Fibroblast of skin of abdomen (primary cell): ENCODE measurements at regions not wholly inside any gene's neighbourhood (a gene's known extent, or its start where the extent isn't known, plus 50 kb on each side); places are given as distances from the start of the nearest gene placed in this dataset.
"Not testable (repeated sequence)": the region's sequence is repeated elsewhere in the genome, so short reads cannot be mapped to it uniquely, and the experiment has no call there.

ENCODE experiments used
- DNase-seq: peaks from one replicate; pipeline ENCODE4 v3.0.0-alpha.2; 2013

GRCh38 chr7:138221388-138221787 lies 145.1 kb downstream of the AKR1D1 start:
- not testable (repeated sequence) for DNase-seq

GRCh38 chr7:138223402-138223879 lies 147.2 kb downstream of the AKR1D1 start:
- no peak for DNase-seq

GRCh38 chr7:138226001-138226476 lies 149.8 kb downstream of the AKR1D1 start:
- peak; percentile 16 for DNase-seq

DNA sequence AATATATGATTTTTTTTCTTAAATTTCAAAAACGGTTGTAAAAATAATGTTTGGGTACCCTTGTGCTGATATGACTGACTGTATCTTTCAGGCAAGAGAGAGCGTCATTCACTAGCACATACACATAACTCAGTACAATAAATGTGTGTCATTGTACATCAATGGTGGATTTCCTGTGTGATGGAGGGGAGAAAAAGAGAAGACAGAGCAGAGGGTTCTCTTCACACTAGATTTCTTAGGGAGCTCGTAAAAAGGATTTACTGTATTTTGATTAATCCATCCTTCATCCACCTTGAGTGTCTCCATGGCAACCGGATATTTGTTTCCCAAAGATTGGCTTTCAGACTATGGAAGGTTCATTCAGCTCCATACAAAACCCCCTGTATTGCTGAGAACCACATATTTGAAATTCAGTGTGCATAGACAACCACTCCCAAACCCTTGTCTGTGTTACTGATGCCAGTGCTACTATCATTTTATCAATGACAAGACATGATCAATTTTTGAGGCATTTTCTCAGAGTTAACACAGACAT lies 150.6 kb downstream of the AKR1D1 start:
- no peak for DNase-seq

DNA sequence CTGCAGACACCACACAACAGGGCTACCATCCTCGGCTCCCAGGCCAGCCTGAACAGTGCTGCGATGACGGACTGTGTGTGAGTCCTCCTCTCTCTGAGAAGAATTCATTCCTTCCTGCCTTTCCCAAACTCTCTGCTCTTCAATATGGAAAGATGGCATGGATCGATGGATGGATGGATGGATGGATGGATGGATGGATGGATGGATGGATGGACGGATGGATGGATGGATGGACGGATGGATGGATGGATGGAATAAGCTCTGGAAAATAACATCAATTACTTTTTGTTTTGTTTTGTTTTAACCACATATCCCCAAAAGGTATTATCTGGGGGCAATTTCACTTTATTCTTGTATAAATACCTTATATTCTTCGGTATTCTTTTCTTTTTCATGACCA lies 151.9 kb downstream of the AKR1D1 start:
- no peak for DNase-seq

- peak; percentile 25 for DNase-seq
Measured at GRCh38 chr7:138228769-138229168, 152.5 kb downstream of the AKR1D1 start.

GRCh38 chr7:138233189-138233588 lies 156.9 kb downstream of the AKR1D1 start:
- DNase-seq, result no peak

- DNase-seq, result no peak
Measured at GRCh38 chr7:138235207-138235606, 158.9 kb downstream of the AKR1D1 start.

DNA sequence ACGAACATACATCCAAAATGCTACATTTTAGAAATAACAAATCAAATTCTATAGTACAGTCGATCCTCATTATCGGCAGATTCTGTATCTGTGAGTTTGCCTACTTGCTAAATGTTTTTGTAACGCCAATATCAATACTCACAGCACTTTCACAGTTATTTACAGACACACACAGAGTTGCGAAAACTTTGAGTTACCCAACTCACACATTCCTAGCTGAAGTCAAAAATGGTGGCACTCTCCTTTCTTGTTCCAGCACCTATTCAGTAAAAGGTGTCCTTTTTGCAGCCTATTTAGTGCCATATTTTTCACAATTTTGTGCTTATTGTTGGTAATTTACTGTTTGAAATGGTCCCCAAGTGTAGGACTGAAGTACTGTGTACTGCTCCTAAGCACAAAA lies 161.7 kb downstream of the AKR1D1 start:
- DNase-seq, result no peak

- DNase-seq, result no peak
Measured at GRCh38 chr7:138238734-138239659, 162.7 kb downstream of the AKR1D1 start.

GRCh38 chr7:138243430-138243829 lies 167.2 kb downstream of the AKR1D1 start:
- DNase-seq, result no peak

DNA sequence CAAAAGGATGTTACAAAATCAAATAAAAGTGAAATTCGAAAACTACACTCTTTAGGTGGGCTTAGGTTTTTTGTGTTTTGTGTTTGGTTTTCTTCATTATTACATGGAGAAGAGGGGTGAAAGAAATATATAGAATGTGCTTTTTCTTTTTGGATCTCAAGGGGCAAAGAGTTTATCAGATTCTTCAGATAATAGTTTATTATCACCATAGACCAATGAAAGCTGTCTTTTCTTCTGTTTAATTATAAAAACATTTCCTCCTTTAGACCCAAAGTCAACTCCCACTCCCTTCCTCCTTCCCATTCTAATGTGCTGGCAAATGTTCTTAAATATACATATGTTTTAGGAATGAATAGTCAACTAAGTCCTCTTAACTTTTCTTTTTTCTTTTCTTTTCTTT lies 167.6 kb downstream of the AKR1D1 start:
- no peak for DNase-seq

DNA sequence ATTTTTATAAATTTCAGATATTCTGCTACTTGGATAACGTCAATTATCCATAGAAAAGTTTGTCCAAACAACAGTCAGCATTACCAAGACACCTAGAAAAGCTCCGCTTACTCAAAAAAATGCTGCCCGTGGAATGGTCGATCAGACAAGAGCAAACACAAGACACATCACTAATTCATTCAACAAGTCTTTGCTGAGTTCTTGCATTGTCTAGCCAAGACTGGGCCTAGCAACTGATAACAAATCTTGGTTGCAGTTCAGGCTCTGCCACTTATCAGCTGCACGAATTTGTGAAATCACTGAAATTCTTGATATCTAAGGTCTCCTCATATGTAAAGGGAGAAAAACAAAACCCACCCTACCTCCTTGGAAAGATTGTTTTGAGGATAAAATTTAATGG lies 168.3 kb downstream of the AKR1D1 start:
- DNase-seq, result no peak

GRCh38 chr7:138245216-138245615 lies 169.0 kb downstream of the AKR1D1 start:
- no peak for DNase-seq

DNA sequence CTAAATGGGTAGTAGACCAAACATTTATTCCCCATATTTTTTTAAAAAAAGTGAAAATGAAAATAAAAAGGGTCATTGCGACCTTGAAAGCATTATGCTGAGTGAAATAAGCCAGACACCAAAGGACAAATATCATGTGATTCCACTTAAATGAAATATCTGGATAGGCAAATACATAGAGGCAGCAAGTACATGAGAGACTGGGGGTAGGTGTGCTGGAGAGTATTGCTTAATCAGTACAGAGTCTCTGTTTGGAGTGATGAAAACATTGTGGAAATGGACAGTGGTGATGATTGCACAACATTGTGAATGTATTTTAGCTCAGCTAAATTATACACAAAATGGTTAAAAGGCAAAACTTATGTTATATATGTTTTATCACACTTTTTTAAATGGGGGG lies 169.4 kb downstream of the AKR1D1 start:
- DNase-seq, result peak; percentile 8

GRCh38 chr7:138246428-138246827 lies 170.2 kb downstream of the AKR1D1 start:
- no peak for DNase-seq

- no peak for DNase-seq
Measured at GRCh38 chr7:138247081-138247480, 170.8 kb downstream of the AKR1D1 start.

DNA sequence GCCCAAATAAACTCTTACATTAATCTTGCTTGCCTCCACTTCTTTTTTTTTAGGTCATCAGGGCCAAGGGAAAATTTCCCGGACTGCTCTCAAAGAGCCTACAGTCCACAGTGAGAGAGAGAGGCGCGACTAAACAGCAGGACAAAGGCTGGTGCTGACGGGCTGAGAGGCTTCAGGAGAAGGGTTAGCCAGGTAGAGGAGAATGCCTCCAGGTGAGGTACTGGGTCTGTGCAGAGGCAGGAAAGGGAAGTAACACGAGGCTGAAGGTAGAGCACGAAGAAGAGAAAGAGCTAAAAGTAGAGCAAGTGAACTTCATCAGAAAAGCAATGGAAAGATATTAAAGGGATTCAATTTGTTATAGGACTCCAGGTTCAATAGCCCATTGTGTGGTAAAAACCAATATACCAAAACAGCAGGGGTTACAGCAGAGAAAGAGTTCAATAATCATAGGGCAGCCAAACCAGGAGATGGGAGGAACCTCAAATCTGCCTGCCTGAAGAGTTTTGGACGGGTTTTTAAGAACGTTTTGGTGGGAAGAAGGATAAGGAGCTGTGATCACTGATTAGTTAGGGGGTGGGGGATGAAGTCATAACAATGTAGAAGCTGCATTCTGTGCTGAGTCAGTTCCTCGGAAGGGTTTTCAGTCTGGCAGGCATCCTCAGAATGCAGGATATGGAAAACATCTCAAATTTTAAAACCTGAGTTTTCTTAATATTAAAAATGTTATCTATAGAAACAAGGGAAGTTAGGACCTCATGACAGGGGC lies 171.5 kb downstream of the AKR1D1 start:
- DNase-seq, result peak; percentile 19

- DNase-seq, result no peak
Measured at GRCh38 chr7:138248609-138249008, 172.3 kb downstream of the AKR1D1 start.

GRCh38 chr7:138249975-138250374 lies 173.7 kb downstream of the AKR1D1 start:
- no peak for DNase-seq

DNA sequence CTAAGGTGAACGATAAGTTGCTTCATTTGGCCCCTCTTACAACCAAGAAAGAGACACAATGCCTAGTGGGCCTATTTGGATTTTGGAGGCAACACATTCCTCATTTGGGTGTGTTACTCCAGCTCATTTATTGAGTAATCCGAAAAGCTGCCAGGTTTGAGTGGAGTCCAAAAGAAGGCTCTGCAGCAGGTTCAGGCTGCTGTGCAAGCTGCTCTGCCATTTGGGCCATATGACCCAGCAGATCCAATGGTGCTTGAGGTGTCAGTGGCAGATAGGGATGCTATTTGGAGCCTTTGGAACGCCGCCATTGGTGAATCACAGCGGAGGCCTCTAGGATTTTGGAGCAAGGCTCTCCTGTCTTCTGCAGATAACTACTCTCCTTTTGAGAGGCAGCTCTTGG lies 176.4 kb downstream of the AKR1D1 start:
- DNase-seq, result not testable (repeated sequence)

DNA sequence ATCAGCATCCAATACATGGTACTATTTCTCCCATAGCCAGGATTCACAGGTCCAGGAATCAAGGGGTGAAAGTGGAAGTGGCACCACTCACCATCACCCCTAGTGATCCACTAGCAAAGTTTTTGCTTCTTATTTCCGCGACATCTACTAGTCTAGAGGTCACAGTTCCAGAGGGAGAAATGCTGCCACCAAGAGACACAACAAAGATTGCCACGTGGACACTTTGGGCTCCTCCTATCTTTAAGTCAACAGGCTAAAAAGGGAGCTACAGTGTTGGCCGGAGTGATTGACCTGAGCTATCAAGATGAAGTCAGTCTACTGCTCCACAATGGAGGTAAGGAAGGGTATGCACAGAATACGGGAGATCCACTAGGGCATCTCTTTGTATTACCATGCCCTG lies 178.2 kb downstream of the AKR1D1 start:
- DNase-seq, result no peak
